ENCODE measurements at regions not wholly inside any gene's neighbourhood (a gene's known extent, or its start where the extent isn't known, plus 50 kb on each side); places are given as distances from the start of the nearest gene placed in this dataset.

DNA sequence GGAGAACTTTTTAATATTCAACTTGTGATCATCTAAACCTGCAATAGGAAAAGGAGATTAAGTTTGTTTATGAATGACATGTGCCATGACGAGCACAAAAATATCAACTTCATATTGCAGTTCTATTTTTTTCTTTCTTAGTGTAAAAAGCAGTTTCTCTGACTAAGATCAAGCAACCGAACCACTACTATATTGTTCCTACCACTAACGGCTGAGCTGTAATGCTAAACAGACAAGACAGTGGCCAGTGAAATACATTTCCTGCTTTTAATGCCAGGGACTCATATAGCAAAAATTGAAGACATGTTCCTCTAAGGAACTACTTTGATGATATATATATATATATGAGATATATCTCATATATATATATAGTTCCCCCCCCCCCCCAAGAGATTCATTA, 1705.6 kb upstream of the TMEFF2 start:
- no peaks in the 10 kb centered on the region for H4K20me1 ChIP-seq (ENCODE audit: insufficient read depth, low read length)
- no peak overlapping the region for H3K27ac Mint-ChIP-seq
- H3K4me3 ChIP-seq (replicated peaks in 1 of 3; ENCODE audit: low read depth in 2 of 3, low read length in 3 of 3): no peak overlapping the region
- no peak overlapping the region for H3K9ac ChIP-seq (ENCODE audit: insufficient read depth, low read length, poor library complexity, severe bottlenecking)
- H3K4me1 Mint-ChIP-seq: no peaks in the 10 kb centered on the region
- peaks cover 0 to 4% of the 10 kb centered on the region in 2 donors for H3K9me3 ChIP-seq (replicated peaks in 1 of 2; ENCODE audit: control insufficient read depth in 1 of 2, insufficient read depth in 1 of 2, low read length in 2 of 2)
- no peak overlapping the region for H3K27ac ChIP-seq (ENCODE audit: low read depth in 1 of 2, low read length in 2 of 2)
- no peaks in the 10 kb centered on the region for H3K4me1 ChIP-seq (ENCODE audit: control insufficient read depth in 1 of 2, insufficient read depth in 2 of 2, low read length in 2 of 2)
- no peaks in the 10 kb centered on the region for H3K36me3 Mint-ChIP-seq
- no CpG with 5 or more reads among the region's 3 CpGs for WGBS (ENCODE audit: insufficient coverage)
- DNase-seq: no peak
- TF ChIP-seq, protein P1, sequence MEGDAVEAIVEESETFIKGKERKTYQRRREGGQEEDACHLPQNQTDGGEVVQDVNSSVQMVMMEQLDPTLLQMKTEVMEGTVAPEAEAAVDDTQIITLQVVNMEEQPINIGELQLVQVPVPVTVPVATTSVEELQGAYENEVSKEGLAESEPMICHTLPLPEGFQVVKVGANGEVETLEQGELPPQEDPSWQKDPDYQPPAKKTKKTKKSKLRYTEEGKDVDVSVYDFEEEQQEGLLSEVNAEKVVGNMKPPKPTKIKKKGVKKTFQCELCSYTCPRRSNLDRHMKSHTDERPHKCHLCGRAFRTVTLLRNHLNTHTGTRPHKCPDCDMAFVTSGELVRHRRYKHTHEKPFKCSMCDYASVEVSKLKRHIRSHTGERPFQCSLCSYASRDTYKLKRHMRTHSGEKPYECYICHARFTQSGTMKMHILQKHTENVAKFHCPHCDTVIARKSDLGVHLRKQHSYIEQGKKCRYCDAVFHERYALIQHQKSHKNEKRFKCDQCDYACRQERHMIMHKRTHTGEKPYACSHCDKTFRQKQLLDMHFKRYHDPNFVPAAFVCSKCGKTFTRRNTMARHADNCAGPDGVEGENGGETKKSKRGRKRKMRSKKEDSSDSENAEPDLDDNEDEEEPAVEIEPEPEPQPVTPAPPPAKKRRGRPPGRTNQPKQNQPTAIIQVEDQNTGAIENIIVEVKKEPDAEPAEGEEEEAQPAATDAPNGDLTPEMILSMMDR (IDR thresholded peaks at IDR 0.05): no peak
- H2AFZ ChIP-seq (ENCODE audit: insufficient read depth, low read depth, low read length, poor library complexity, severe bottlenecking): no peak overlapping the region
- no peak overlapping the region for H3K4me2 ChIP-seq (replicated peaks; ENCODE audit: extremely low read depth, low read length, poor library complexity, severe bottlenecking)
- H3K4me3 Mint-ChIP-seq: no peak overlapping the region
- no peaks in the 10 kb centered on the region for H3K36me3 ChIP-seq (replicated peaks in 1 of 2; ENCODE audit: control insufficient read depth in 1 of 2, insufficient read depth in 2 of 2, low read length in 2 of 2)
- H3K27me3 Mint-ChIP-seq (ENCODE audit: low read depth in 3 of 3): peaks cover 0 to 2% (median 0%) of the 10 kb centered on the region in 3 donors
- no peaks in the 10 kb centered on the region for H3K79me2 ChIP-seq (ENCODE audit: insufficient read depth, low read length)
- intact Hi-C loops (cut with micrococcal nuclease): no loop called here
- H3K27me3 ChIP-seq (ENCODE audit: control insufficient read depth in 2 of 2, insufficient read depth in 2 of 2, low read length in 2 of 2): no peaks in the 10 kb centered on the region
- H3K9me3 Mint-ChIP-seq: peaks cover 2 to 18% (median 9%) of the 10 kb centered on the region in 7 donors

GRCh38 chr2:193895226-193895625, 1700.5 kb upstream of the TMEFF2 start:
- Histone ChIP-seq H3K4me2 (replicated peaks; ENCODE audit: extremely low read depth, low read length, poor library complexity, severe bottlenecking) (no peak overlapping the region), H2AFZ (ENCODE audit: insufficient read depth, low read depth, low read length, poor library complexity, severe bottlenecking) (no peak overlapping the region), H3K4me1 (ENCODE audit: control insufficient read depth in 1 of 2, insufficient read depth in 2 of 2, low read length in 2 of 2) (no peaks in the 10 kb centered on the region), H3K27ac (ENCODE audit: low read depth in 1 of 2, low read length in 2 of 2) (no peak overlapping the region), H3K9me3 (replicated peaks in 1 of 2; ENCODE audit: control insufficient read depth in 1 of 2, insufficient read depth in 1 of 2, low read length in 2 of 2) (no peaks in the 10 kb centered on the region), H3K79me2 (ENCODE audit: insufficient read depth, low read length) (no peaks in the 10 kb centered on the region), H3K9ac (ENCODE audit: insufficient read depth, low read length, poor library complexity, severe bottlenecking) (no peak overlapping the region), H3K27me3 (ENCODE audit: control insufficient read depth in 2 of 2, insufficient read depth in 2 of 2, low read length in 2 of 2) (no peaks in the 10 kb centered on the region), H3K36me3 (replicated peaks in 1 of 2; ENCODE audit: control insufficient read depth in 1 of 2, insufficient read depth in 2 of 2, low read length in 2 of 2) (no peaks in the 10 kb centered on the region), H4K20me1 (ENCODE audit: insufficient read depth, low read length) (no peaks in the 10 kb centered on the region), H3K4me3 (replicated peaks in 1 of 3; ENCODE audit: low read depth in 2 of 3, low read length in 3 of 3) (no peak overlapping the region)
- no peak overlapping the region for H3K4me3 Mint-ChIP-seq
- TF ChIP-seq, protein P1 (IDR thresholded peaks at IDR 0.05): no peak
- no peak overlapping the region for H3K27ac Mint-ChIP-seq
- intact Hi-C loops (cut with micrococcal nuclease): no loop called here
- no peaks in the 10 kb centered on the region for H3K27me3 Mint-ChIP-seq (ENCODE audit: low read depth in 3 of 3)
- no CpG with 5 or more reads among the region's 1 CpG for WGBS (ENCODE audit: insufficient coverage)
- peaks cover 0 to 5% (median 2%) of the 10 kb centered on the region in 7 donors for H3K9me3 Mint-ChIP-seq
- H3K4me1 Mint-ChIP-seq: no peaks in the 10 kb centered on the region
- DNase-seq: no peak
- H3K36me3 Mint-ChIP-seq: no peaks in the 10 kb centered on the region

Data from CD14-positive monocyte (primary cell).